GM19455 (cell line): ENCODE measurements at regions not wholly inside any gene's neighbourhood (a gene's known extent, or its start where the extent isn't known, plus 50 kb on each side); places are given as distances from the start of the nearest gene placed in this dataset.
"Not testable (repeated sequence)": the region's sequence is repeated elsewhere in the genome, so short reads cannot be mapped to it uniquely, and the experiment has no call there.

ENCODE experiments used
- ATAC-seq: cut with Tn5 transposase; IDR thresholded peaks from one replicate; pipeline ENCODE4 v1.9.1; 2021; ENCODE audit not compliant: unreplicated experiment

DNA sequence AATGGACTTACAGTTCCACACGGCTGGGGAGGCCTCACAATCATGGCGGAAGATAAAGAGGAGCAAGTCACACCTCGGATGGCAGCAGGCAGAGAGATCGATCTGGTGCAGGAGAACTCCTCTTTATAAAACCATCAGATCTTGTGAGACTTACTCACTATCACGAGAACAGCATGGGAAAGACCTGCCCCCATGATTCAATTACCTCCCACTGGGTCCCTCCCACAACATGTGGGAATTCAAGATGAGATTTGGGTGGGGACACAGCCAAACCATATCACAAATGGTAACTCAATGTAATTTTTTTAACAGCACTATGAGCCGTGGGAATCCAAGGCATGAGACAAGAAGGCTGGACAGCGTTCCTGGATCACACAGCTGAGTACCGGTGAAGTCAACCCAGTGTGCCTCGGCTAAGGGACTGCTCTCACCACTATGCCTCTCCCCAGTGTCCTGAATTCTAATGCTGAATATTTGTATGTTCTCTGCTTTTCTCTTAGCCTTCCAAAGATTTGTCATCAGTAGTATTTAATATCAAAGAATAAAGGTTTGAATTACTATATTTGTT lies 84.3 kb downstream of the IRS2 start:
- not testable (repeated sequence) for ATAC-seq

DNA sequence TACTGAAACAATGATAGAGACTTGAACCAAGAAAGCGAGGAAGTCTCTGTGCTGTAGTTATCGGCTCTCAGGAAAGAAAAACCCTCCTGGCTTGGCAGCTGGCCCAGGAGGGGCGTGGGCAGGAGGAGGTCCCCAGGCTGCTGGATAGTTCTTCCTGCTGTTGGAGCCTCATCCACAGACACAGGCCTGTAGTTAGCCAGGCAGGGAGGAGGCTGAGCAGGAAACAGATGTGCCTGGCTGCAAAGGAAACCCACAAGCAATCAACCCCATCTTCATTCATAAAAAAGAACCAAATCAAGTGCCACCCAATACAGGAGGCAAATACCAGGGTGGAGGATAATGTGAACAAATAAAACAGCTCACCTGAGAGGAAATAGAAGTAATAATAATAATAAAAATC lies 86.2 kb downstream of the IRS2 start:
- no peak for ATAC-seq

DNA sequence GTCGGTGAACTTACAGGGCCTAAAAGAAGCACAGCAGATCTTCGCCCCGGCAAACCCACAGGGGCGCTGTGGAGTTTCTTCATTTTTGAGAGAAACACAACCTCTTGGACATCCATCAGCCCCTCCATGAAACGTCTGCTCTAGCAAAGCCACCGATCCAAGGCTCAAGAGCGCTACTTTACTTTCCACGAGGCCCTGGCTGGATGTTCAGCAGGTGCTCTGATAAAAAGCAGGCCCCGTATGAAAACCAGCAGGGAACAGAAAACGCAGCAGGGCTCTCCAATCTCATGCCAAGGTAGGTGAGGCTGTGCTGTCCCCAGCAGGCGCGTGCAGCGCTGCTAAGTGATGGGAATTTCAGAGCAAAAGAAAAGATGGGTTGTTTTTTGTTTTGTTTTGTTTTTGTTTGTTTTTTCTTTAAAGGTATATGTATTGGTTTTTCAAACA lies 86.7 kb downstream of the IRS2 start:
- ATAC-seq, result no peak

DNA sequence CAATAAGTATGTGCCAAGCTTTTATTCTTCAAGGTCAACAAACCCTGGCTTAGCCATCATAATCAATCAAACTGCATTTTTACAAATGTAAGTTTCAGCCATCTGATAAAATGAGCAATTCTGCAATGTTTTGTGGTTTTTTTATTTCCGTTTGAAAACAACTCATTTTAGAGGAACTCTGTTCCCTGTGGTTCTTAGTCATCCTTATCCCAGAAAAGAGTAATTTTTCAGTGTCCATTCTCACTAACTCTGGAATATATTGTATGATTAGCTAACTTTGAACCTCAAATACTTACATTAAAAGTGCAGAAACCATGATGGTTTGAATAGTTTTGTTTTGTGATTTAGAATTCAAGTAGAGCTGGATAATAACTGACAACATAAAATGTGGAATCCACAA lies 87.6 kb downstream of the IRS2 start:
- no peak for ATAC-seq

DNA sequence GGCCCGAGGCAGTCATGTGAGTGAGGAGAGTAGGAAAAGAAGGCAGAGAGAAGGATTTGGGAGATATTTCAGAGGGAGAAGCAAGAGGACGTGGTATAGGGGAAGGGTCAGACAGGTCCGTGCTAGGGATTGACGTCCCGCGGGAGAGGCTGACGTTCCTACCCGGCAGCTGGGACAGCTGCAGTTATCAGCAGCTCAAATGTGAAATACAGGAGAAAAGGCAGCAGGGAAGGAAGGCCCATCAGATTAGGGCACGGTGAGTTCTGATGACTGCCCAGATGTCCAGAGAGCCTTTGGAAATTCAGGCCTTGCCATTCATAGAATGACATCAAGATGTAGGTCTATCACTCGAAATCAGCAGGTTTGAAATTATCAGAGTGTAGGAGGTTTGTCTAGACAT lies 88.4 kb downstream of the IRS2 start:
- no peak for ATAC-seq

DNA sequence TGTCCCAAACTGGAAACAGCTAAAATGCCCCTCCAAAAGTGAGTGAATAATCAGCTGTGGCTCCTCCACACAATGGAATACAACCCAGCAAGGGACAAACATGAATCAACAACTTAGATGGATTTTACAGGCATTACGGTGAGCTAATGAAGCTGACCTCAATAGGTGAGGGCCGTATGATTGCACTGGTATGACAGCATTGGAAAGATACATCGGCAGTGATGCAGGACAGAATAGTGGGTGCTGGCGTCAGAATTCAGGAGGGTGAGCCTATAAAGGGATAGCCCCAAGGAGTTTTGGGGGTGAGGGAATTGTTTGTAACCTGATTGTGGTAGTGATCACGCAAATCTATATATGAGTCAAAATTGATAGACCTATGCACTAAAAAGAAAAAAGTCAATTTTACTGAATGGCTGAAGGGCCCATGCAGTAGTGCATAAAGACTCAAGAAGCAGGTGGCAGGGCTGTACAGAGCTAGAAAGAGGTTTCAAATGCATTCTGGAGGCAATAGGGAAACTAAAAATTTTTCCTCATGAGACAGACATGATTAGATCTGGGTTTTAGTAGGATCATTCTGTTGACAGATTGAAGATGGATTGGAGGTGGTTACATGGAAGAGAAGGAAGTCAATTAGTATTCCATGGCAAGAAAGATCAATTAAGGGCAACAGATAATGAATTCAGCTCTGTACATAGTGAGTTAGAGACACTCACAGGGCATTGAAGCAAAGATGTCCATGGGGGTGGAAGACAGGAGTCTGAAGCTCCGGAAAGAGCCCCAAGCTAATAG lies 90.8 kb downstream of the IRS2 start:
- no peak for ATAC-seq

DNA sequence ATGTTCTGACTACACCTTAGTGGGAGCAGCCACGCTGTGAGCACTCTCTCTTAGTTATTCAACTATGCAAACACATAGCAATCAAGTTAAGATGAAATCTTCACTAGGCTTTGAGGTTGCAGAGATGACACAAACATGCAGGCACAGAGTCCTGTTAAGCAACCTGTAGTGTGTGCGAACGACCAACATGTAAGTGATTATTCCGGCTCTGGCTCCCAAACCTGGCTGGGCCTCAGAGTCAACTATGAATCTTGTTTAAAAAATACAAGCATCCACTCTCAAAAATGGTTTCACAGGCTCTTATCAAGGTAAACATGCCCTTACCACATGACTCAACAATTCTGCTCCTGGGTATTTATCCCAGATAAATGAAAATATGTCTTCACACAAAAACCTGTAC lies 91.4 kb downstream of the IRS2 start:
- ATAC-seq, result no peak

DNA sequence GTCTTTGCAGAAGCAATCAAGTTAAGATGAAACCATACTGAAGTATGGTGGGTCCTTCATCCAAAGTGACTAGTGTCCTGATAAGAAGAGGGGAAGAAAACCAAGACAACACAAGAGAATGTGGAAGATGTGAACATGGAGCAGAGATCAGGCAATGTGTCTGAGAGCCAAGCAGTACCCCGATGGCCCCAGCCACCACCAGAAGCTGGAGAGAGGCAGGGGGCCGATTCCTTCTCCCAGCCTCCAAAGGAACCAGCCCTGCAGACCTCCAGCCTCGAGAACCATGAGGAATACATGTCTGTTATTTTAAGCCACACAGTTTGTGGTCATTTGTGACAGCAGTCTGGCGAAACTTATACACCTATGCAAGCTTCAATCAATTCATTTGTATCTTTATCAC lies 93.2 kb downstream of the IRS2 start:
- ATAC-seq, result no peak

DNA sequence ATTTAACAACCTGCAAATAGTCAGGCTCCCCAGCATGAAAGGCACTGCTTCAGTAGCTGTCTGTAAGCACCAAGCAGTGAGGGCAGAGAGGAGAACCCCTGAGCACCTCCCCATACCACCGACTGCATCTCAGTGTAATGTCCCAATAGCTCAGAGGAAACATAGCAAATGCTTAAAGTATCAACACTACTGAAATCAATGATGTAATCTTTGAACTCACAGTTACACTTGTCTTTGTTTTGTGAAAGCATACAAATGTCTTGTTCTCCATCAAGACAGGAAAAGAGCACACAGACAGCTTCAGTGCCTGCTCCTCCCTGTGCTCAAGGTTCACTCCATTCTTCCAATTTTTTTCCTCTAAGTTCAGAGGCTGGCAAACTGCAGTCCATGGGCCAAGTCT lies 94.7 kb downstream of the IRS2 start:
- no peak for ATAC-seq

DNA sequence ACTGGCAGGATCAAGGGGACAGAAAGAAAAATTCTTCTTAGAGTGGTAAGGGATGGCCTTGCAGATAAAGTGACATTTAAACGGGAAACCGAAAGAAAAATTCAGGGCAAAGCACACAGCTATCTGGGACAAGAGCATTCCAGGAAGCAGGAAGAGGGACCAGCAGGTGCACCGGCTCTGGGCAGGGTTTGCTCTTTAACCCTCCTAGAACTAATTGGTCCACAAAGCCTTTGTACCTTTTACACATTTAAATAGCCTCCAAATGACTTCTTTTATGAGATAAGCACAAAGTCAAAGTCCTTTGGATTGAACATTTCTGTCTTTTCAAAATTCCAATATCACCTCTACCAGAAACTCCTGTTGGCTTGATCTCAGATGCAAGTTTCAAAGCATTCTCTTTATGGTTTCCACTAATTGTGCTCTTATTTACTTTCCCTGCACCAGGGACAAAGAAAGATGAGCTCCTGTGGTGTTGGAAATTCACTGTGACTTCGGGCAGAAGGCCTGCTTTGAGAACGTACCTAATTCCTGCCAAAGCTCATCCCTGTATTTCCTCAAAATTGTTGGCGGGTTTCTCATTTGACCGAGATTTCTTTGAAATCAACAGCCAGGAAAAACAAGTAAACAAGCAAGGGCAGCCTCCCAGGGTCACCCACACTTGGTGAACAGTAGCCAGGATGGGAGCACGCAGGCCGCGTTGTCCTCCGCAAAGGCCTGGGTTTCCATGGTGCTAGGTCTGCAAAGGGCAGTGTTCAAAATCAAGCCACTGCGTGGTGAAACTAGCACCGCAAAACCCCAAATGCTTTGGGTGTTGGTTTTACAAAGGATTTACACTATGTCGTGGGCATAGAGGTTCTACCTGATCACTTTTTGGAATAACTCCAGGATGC lies 98.6 kb downstream of the IRS2 start:
- ATAC-seq, result no peak

DNA sequence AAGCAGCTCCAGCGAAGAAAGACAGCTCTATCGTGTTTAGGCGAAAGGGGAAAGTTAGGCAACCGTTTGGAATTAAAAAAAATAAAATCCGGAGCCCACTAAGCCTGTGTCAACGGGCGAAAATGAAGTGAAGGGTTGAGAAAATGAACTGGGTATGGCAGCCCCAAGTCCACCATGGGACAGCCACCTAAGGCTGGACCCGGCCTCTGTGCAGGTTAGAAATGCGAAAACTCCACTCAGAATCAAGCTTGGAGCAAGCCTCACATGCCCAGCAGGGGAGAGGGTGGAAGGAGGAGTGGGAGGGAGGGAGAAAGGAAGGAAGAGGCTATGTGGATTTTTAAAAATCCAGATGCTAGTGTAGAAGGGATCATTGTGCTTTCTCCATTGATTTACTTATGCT lies 101.2 kb downstream of the IRS2 start:
- no peak for ATAC-seq

DNA sequence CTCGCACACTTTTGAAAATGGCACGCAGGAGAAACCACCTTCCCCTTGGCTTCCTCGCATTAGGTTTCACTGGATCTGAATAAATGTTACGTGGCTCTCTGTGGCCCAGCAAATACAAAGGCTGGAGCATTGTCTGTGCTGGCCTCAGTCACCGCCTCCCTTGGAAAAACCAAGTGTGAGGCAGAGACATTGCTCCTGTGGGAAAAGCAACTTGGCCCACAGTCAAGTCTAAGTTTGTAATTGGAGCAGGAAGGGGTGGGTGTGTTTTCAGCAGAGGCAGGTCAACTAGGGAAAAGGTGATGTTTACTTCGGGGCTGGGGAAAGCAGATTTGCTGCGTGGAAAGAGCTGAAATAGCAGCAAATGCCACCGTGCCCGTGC lies 101.6 kb downstream of the IRS2 start:
- no peak for ATAC-seq

DNA sequence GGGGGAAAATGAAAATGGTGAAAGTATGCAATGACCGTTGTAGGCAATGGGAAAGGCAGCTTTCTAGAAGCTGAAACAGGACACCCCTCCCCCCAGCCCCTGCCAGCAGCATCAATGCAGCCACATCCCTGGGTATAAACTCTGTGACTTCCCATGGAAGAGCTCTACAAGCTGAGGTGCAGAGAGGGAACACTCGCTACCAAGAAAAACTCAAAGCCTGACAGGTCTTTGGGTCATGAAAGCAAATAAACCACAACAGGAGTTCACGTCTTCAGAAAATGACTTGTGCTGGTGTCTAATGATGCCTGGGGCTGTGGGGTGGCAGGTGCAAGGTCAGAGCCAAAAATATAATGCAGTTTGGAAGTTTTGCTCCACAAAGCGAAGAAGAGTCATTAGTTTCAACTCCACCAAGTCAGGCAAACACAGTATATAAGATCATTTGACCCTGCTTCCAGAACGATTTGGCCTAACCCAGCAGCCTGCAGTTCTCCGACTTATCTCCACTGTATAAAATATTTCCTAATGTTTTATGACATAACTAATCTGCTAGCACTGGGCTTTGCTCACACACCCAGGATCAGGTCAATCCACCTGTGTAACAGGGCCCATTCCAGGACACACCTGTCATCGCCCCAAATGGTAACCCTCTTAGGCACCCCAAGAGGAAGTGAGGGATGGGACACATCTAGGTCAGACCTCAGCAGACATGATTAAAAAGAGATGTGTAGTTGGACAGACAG lies 102.1 kb downstream of the IRS2 start:
- ATAC-seq, result no peak

DNA sequence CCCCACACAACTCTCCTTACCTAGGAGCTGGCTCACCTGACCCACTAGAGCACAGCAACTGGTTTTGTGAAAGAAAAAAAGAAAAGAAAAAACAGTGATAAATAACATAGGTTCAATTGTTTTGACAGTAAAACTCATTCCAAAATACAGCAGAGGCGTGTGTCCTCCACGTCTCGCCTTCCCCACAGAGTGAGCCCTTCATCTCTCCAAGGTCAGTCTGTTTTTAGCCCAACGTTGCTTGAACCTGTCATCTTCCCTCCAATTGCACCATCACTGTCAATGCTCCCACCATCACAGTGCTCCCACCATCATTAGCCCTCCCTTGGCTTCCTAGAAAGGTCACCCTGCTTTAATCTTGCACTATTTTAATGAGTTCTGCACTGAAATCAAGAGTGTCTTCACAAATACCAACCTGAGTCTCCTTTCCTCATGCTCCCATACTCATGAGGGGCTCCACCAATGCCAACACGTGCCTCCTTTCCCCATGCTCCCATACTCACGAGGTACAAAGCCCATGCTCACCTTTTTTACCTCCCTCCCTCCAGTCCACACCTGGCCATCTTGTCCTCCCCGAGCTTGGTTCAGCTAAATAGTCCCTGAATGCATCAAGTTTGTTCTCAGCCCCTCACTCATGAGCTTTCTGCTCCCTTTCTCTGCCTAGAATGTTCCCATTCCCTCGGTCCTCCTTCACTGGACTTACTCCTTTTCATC lies 103.7 kb downstream of the IRS2 start:
- ATAC-seq, result no peak

DNA sequence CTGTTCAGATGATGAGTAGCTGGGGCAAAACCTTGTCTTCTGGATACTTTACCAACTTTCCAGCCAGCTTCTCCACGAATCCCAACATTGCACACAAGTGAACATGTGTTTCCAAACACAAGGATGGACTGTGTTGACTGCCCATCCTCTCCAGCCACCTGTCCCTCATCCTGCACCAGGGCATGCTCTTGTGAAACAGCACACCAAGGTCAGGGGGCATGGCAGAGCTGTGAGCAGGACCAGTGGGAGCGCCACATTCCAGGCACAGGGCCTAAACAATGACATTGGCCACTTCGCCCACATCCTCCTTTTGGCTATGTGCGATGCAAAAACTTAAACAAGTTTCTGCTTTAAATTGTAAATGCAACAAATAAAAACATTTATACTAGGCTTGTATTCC lies 105.5 kb downstream of the IRS2 start:
- no peak for ATAC-seq

DNA sequence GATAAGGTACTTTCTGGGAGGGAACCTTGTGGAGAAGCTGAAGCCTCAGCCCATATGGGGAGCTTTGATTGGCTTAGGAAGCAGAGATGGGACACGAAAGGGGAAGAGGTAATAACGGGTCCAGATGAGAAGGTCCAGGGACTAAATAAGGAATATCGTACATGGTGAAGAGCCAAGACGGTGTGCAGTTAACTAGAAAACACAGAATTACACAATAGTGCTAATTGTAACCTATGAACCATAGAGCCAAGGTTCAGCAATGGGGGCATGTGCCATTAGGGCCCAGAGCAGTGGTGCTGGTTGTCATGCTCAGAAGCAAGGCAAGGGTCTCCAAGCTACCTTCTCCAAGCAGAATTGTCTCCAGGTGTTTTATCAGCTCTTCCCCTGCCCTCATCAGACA lies 106.1 kb downstream of the IRS2 start:
- ATAC-seq, result no peak

DNA sequence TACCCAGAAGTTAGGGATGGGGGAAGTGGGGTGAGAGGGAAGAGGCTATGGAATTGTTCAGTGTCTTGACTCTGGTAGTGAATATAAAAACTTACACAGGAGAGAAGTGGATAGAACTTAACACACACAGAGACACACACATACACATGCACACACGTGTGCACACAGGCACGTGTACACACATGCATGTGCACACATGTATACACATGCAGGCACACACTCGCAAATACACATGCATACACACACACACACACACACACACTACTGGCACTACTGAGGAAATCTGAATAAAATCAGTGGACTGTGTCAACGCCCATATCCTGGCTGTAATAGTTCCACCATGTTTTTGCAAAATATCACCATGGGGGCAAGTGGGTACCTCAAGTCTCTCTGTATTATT lies 107.9 kb downstream of the IRS2 start:
- ATAC-seq, result no peak

DNA sequence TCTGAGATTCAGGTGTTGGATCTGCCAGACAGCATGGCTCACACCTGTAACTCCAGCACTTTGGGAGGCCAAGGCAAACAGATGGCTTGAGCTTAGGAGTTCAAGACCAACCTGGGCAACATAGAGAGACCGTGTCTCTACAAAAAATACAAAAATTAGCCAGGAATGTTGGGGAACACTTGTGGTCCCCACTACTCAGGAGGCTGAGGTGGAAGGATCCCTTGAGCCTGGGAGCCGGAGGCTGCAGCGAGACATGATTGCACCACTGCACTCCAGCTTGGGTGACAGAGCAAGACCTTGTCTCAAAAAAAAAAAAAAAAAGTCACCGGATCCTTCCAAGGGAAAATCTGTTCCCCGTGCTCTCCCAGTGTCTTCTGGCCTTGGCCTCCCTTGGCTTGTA lies 109.2 kb downstream of the IRS2 start:
- no peak for ATAC-seq

DNA sequence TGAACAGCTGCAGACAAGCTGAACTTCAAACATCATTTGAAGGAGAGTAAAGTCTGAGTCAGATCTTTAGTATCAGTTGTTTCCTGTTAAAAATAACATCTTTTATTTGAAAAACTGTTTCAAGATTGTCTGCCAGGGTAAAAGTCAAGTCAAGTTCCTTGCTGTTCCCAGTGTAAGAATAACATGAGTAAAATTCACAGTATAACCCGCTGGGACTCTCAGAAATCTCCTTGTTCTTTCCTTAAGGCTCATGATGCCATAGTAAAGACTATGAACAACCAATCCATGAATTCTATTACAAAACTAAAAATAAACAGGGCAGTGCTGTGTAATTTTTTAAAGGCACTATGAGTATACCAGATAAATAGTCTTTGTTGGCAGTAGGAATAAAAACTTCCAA lies 112.9 kb downstream of the IRS2 start:
- no peak for ATAC-seq

DNA sequence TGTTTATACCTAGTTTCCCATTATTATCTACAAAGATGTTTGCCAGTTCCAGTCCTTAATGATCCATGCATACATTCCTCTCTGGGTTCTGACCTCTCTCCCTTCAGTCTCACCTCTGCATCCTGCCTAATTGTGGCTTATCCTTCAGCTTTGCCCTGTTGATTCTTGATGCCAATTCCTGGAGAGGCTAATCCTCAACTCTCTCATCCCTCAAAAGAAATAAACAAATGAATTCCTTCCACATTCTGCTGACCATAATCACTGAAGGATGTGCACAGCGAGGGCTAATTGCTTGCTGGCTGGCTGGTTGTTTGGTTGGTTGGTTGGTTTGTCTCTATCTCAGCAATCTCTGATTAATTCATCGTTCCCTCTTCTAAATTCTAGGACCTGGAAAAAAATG lies 113.8 kb downstream of the IRS2 start:
- no peak for ATAC-seq

DNA sequence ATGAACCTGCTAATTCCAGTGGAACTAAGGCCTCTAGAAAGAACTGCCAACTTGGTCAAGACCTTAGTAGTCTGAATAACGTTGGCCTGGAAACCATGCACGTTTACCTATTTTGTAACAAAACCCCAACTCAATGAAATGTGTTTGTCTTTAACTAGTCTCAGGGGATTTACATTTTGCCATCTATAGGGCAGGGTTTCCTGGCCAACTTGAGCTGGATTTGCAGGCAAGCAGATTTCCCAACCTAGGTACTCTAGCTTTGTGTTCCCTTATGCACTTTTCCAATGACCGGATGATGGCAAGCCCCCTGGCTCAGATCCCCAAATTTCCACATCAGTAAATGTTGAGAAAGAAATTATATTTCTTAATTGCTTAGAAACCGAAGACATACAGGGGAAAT lies 114.5 kb downstream of the IRS2 start:
- ATAC-seq, result no peak
